DMS79 treated with DMSO at 0.1 percent for 48 hours (cell line): ENCODE measurements at regions not wholly inside any gene's neighbourhood (a gene's known extent, or its start where the extent isn't known, plus 50 kb on each side); places are given as distances from the start of the nearest gene placed in this dataset.

ENCODE experiments used
- DNase-seq: peaks from one replicate; lab custom pipeline; 2025; lab: John Stamatoyannopoulos, UW

GRCh38 chr21:27017246-27017645 is 50.4 kb upstream of the ADAMTS5 start:
- DNase-seq = no peak
